ENCODE measurements at regions not wholly inside any gene's neighbourhood (a gene's known extent, or its start where the extent isn't known, plus 50 kb on each side); places are given as distances from the start of the nearest gene placed in this dataset.

DNA sequence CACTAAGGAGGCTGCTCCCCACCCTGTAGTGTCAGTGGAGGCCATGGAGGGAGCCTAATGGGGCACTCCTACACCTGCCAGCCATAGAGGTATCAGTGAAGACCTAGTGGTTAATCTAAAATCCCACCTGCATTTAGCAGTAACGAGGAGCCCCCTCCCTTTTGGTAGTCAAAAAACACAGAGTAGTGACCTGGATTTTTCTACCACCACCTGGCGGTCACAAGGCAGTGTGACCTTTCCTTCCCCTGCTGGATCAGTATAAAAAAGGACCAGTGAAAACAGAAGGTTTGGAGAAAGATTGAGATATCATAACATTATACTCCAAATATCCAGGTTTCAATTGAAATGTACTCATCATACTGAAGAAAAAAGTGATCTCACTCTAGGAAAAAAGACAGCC, 241.2 kb downstream of the PYDC2 start:
- TF ChIP-seq, protein P1, sequence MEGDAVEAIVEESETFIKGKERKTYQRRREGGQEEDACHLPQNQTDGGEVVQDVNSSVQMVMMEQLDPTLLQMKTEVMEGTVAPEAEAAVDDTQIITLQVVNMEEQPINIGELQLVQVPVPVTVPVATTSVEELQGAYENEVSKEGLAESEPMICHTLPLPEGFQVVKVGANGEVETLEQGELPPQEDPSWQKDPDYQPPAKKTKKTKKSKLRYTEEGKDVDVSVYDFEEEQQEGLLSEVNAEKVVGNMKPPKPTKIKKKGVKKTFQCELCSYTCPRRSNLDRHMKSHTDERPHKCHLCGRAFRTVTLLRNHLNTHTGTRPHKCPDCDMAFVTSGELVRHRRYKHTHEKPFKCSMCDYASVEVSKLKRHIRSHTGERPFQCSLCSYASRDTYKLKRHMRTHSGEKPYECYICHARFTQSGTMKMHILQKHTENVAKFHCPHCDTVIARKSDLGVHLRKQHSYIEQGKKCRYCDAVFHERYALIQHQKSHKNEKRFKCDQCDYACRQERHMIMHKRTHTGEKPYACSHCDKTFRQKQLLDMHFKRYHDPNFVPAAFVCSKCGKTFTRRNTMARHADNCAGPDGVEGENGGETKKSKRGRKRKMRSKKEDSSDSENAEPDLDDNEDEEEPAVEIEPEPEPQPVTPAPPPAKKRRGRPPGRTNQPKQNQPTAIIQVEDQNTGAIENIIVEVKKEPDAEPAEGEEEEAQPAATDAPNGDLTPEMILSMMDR (IDR thresholded peaks at IDR 0.05), result no peak
- no peak for TF ChIP-seq POLR2A (IDR thresholded peaks at IDR 0.05)

Data from adrenal gland (tissue), 5 donors.